Activated T-helper 1 cell treated with anti-CD3 and anti-CD28 coated beads, Interleukin-12 subunit alpha, Interleukin-12 subunit beta, Interleukin-2, Interleukin-4 antibody, amounts not matched to agents 30 ng/mL and 10 ng/mL and 1 ng/mL, durations not matched to agents 14 hours and 24 hours and 36 hours (primary cell): ENCODE measurements at regions not wholly inside any gene's neighbourhood (a gene's known extent, or its start where the extent isn't known, plus 50 kb on each side); places are given as distances from the start of the nearest gene placed in this dataset.

Experiments
- DNase-seq: peaks from one replicate; pipeline ENCODE4 v3.0.0; 2021; ENCODE audit warnings: low spot score
- H3K27ac Mint-ChIP-seq: one replicate; pipeline ENCODE4 v1.8.0; 2021; ENCODE audit warnings: mild to moderate bottlenecking, mixed read lengths
- H3K27me3 Mint-ChIP-seq: one replicate; pipeline ENCODE4 v1.8.0; 2022; ENCODE audit warnings: mild to moderate bottlenecking, moderate library complexity, mixed read lengths; ENCODE audit not compliant: insufficient read depth
- H3K36me3 Mint-ChIP-seq: one replicate; pipeline ENCODE4 v1.8.0; 2021; ENCODE audit warnings: low read depth, mixed read lengths
- H3K4me1 Mint-ChIP-seq: one replicate; pipeline ENCODE4 v1.8.0; 2021; ENCODE audit warnings: low read depth, mixed read lengths
- H3K4me3 Mint-ChIP-seq: one replicate; pipeline ENCODE4 v1.8.0; 2021; ENCODE audit warnings: mild to moderate bottlenecking, moderate library complexity, mixed read lengths
- H3K9me3 Mint-ChIP-seq: one replicate; pipeline ENCODE4 v1.8.0; 2021; ENCODE audit warnings: mixed read lengths
- intact Hi-C: fragments of 100-400 bp; cut with micrococcal nuclease; formaldehyde crosslinking; loops from one replicate; pipeline ENCODE4 v1.15.1; 2024

- Mint-ChIP-seq H3K27ac (no peak overlapping the region), H3K36me3 (no peaks in the 10 kb centered on the region), H3K4me1 (no peaks in the 10 kb centered on the region), H3K9me3 (no peaks in the 10 kb centered on the region), H3K4me3 (no peak overlapping the region), H3K27me3 (no peaks in the 10 kb centered on the region)
- intact Hi-C loops = no loop called here
- no peak for DNase-seq
Measured at GRCh38 chr3:59660852-59661625, 611.2 kb upstream of the CFAP20DC start.

- Mint-ChIP-seq H3K36me3 (no peaks in the 10 kb centered on the region), H3K27me3 (no peaks in the 10 kb centered on the region), H3K9me3 (no peaks in the 10 kb centered on the region), H3K4me1 (no peaks in the 10 kb centered on the region), H3K27ac (no peak overlapping the region), H3K4me3 (no peak overlapping the region)
- no peak for DNase-seq
- intact Hi-C loops = no loop called here
Measured at GRCh38 chr3:59660376-59660775, 610.6 kb upstream of the CFAP20DC start.

GRCh38 chr3:59659755-59660154 is 609.9 kb upstream of the CFAP20DC start:
- Mint-ChIP-seq H3K9me3 (no peaks in the 10 kb centered on the region), H3K4me1 (no peaks in the 10 kb centered on the region), H3K27ac (no peak overlapping the region), H3K27me3 (no peaks in the 10 kb centered on the region), H3K36me3 (no peaks in the 10 kb centered on the region), H3K4me3 (no peak overlapping the region)
- no peak for DNase-seq
- intact Hi-C loops = no loop called here

GRCh38 chr3:59658866-59659265 is 609.0 kb upstream of the CFAP20DC start:
- intact Hi-C loops = no loop called here
- no peak for DNase-seq
- Mint-ChIP-seq H3K27me3 (no peaks in the 10 kb centered on the region), H3K4me3 (no peak overlapping the region), H3K4me1 (no peaks in the 10 kb centered on the region), H3K27ac (no peak overlapping the region), H3K36me3 (no peaks in the 10 kb centered on the region), H3K9me3 (no peaks in the 10 kb centered on the region)

GRCh38 chr3:59658274-59658673 is 608.4 kb upstream of the CFAP20DC start:
- Mint-ChIP-seq H3K27ac (no peak overlapping the region), H3K4me3 (no peak overlapping the region), H3K9me3 (no peaks in the 10 kb centered on the region), H3K36me3 (no peaks in the 10 kb centered on the region), H3K4me1 (no peaks in the 10 kb centered on the region), H3K27me3 (no peaks in the 10 kb centered on the region)
- intact Hi-C loops = no loop called here
- no peak for DNase-seq

GRCh38 chr3:59655418-59656015 is 605.7 kb upstream of the CFAP20DC start:
- no peaks in the 10 kb centered on the region for H3K4me1 Mint-ChIP-seq
- intact Hi-C loops = no loop called here

GRCh38 chr3:59654480-59655417 is 604.9 kb upstream of the CFAP20DC start:
- intact Hi-C loops = no loop called here
- no peaks in the 10 kb centered on the region for H3K4me1 Mint-ChIP-seq
- no peaks in the 10 kb centered on the region for H3K27me3 Mint-ChIP-seq

More at GRCh38 chr3:59655418-59656015, 605.7 kb upstream of the CFAP20DC start:
- peaks cover 12% of the 10 kb centered on the region for H3K9me3 Mint-ChIP-seq
- no peak for DNase-seq
- no peaks in the 10 kb centered on the region for H3K27me3 Mint-ChIP-seq
- H3K36me3 Mint-ChIP-seq = no peaks in the 10 kb centered on the region
- H3K27ac Mint-ChIP-seq = no peak overlapping the region
- H3K4me3 Mint-ChIP-seq = no peak overlapping the region

GRCh38 chr3:59654123-59654479 is 604.3 kb upstream of the CFAP20DC start:
- DNase-seq = no peak
- Mint-ChIP-seq H3K4me3 (no peak overlapping the region), H3K36me3 (no peaks in the 10 kb centered on the region), H3K4me1 (no peaks in the 10 kb centered on the region), H3K27me3 (no peaks in the 10 kb centered on the region), H3K9me3 (peaks cover 26% of the 10 kb centered on the region), H3K27ac (no peak overlapping the region)
- intact Hi-C loops = no loop called here

More at GRCh38 chr3:59654480-59655417, 604.9 kb upstream of the CFAP20DC start:
- peaks cover 20% of the 10 kb centered on the region for H3K9me3 Mint-ChIP-seq
- DNase-seq = no peak
- H3K4me3 Mint-ChIP-seq = no peak overlapping the region
- H3K36me3 Mint-ChIP-seq = no peaks in the 10 kb centered on the region
- no peak overlapping the region for H3K27ac Mint-ChIP-seq

GRCh38 chr3:59653405-59654122 is 603.7 kb upstream of the CFAP20DC start:
- Mint-ChIP-seq H3K4me1 (no peaks in the 10 kb centered on the region), H3K27ac (no peak overlapping the region), H3K9me3 (peaks cover 32% of the 10 kb centered on the region), H3K27me3 (no peaks in the 10 kb centered on the region), H3K4me3 (no peak overlapping the region), H3K36me3 (no peaks in the 10 kb centered on the region)
- no peak for DNase-seq
- intact Hi-C loops = no loop called here

- Mint-ChIP-seq H3K4me3 (no peak overlapping the region), H3K27ac (no peak overlapping the region), H3K9me3 (peaks cover 25% of the 10 kb centered on the region), H3K4me1 (no peaks in the 10 kb centered on the region), H3K36me3 (peaks cover 1% of the 10 kb centered on the region), H3K27me3 (peaks cover 15% of the 10 kb centered on the region)
- DNase-seq = no peak
- intact Hi-C loops = no loop called here
Measured at GRCh38 chr3:59644479-59645402, 594.9 kb upstream of the CFAP20DC start.

- Mint-ChIP-seq H3K9me3 (no peaks in the 10 kb centered on the region), H3K36me3 (no peaks in the 10 kb centered on the region), H3K27ac (no peak overlapping the region), H3K27me3 (peaks cover 15% of the 10 kb centered on the region), H3K4me1 (no peaks in the 10 kb centered on the region), H3K4me3 (no peak overlapping the region)
- intact Hi-C loops = no loop called here
- DNase-seq = no peak
Measured at GRCh38 chr3:59641169-59641899, 591.5 kb upstream of the CFAP20DC start.
